Astrocyte (in vitro differentiated cells and primary cell): ENCODE measurements at regions not wholly inside any gene's neighbourhood (a gene's known extent, or its start where the extent isn't known, plus 50 kb on each side); places are given as distances from the start of the nearest gene placed in this dataset.

ENCODE experiments used
- DNase-seq: peaks from one replicate; pipeline ENCODE4 v3.0.0-alpha.2; 2010; ENCODE audit warnings: low read depth
- FAIRE-seq: peaks from 2 replicates; lab custom pipeline; 2011; peaks lifted over from hg19 to GRCh38; lab: Jason Lieb, UNC
- H2AFZ ChIP-seq: 2 replicates; pipeline ENCODE4 v1.6.0; 2012; ENCODE audit warnings: low read depth, low read length, inconsistent platforms
- H3K27ac ChIP-seq: 2 replicates; pipeline ENCODE4 v1.5.1; 2011; ENCODE audit warnings: low read depth, low read length, inconsistent platforms
- H3K27me3 ChIP-seq: 2 replicates; pipeline ENCODE4 v1.6.0; 2011; ENCODE audit warnings: low read length, inconsistent platforms; ENCODE audit not compliant: insufficient read depth
- H3K36me3 ChIP-seq: 2 replicates; pipeline ENCODE4 v1.5.1; 2011; ENCODE audit warnings: low read length, inconsistent platforms; ENCODE audit not compliant: insufficient read depth
- H3K4me1 ChIP-seq: 2 replicates; pipeline ENCODE4 v1.5.1; 2011; ENCODE audit warnings: low read length, inconsistent platforms; ENCODE audit not compliant: insufficient read depth
- H3K4me2 ChIP-seq: 2 replicates; pipeline ENCODE4 v1.6.0; 2012; ENCODE audit warnings: low read length, inconsistent platforms
- H3K4me3 ChIP-seq: 2 replicates; pipeline ENCODE4 v1.5.1; 2011; ENCODE audit warnings: low read depth, mild to moderate bottlenecking, low read length, inconsistent platforms; ENCODE audit not compliant: insufficient read depth
- H3K79me2 ChIP-seq: 2 replicates; pipeline ENCODE4 v1.6.0; 2012; ENCODE audit warnings: mild to moderate bottlenecking, low read length, inconsistent platforms; ENCODE audit not compliant: insufficient read depth
- H3K9ac ChIP-seq: 2 replicates; pipeline ENCODE4 v1.6.0; 2012; ENCODE audit warnings: mild to moderate bottlenecking, low read length, inconsistent platforms
- H3K9me3 ChIP-seq: 2 replicates; pipeline ENCODE4 v1.5.1; 2012; ENCODE audit warnings: low read depth, mild to moderate bottlenecking, low read length, inconsistent platforms; ENCODE audit not compliant: insufficient read depth
- H4K20me1 ChIP-seq: 2 replicates; pipeline ENCODE4 v1.6.0; 2012; ENCODE audit warnings: low read length, inconsistent platforms; ENCODE audit not compliant: insufficient read depth
- H3K27ac Mint-ChIP-seq: one replicate; pipeline ENCODE4 v1.8.0; 2021; ENCODE audit warnings: mild to moderate bottlenecking, mixed read lengths; ENCODE audit not compliant: unreplicated experiment
- H3K27me3 Mint-ChIP-seq: one replicate; pipeline ENCODE4 v1.8.0; 2021; ENCODE audit warnings: low read depth, mixed read lengths; ENCODE audit not compliant: unreplicated experiment
- H3K36me3 Mint-ChIP-seq: one replicate; pipeline ENCODE4 v1.8.0; 2021; ENCODE audit warnings: low read depth, mixed read lengths; ENCODE audit not compliant: unreplicated experiment
- H3K4me1 Mint-ChIP-seq: one replicate; pipeline ENCODE4 v1.8.0; 2021; ENCODE audit warnings: low read depth, mixed read lengths; ENCODE audit not compliant: unreplicated experiment
- H3K4me3 Mint-ChIP-seq: one replicate; pipeline ENCODE4 v1.8.0; 2021; ENCODE audit warnings: mild to moderate bottlenecking, moderate library complexity, mixed read lengths; ENCODE audit not compliant: unreplicated experiment
- H3K9me3 Mint-ChIP-seq: one replicate; pipeline ENCODE4 v1.8.0; 2021; ENCODE audit warnings: mild to moderate bottlenecking, mixed read lengths; ENCODE audit not compliant: unreplicated experiment
- CTCF ChIP-seq: IDR thresholded peaks from 2 replicates; pipeline ENCODE4 v1.5.1; 2011; ENCODE audit warnings: low read depth, mild to moderate bottlenecking, inconsistent platforms, low read length, moderate library complexity; ENCODE audit not compliant: insufficient read depth
- EZH2 ChIP-seq: IDR thresholded peaks from 2 replicates; pipeline ENCODE4 v1.6.1; 2012; ENCODE audit warnings: mild to moderate bottlenecking, low read length, inconsistent platforms; ENCODE audit not compliant: insufficient read depth

- H3K9ac ChIP-seq = no peak overlapping the region
- no peak overlapping the region for H3K4me2 ChIP-seq
- H3K36me3 ChIP-seq = no peaks in the 10 kb centered on the region
- no peaks in the 10 kb centered on the region for H3K4me1 ChIP-seq
- no peak for DNase-seq
- peaks cover 2% of the 10 kb centered on the region for H3K9me3 ChIP-seq
- no peak overlapping the region for H2AFZ ChIP-seq
- H3K27me3 Mint-ChIP-seq = no peaks in the 10 kb centered on the region
- no peaks in the 10 kb centered on the region for H4K20me1 ChIP-seq
- TF ChIP-seq EZH2 (no peak), CTCF (no peak)
- no peak overlapping the region for H3K4me3 ChIP-seq
- no peak overlapping the region for H3K27ac Mint-ChIP-seq
- peaks cover 9% of the 10 kb centered on the region for H3K9me3 Mint-ChIP-seq
- peaks cover 5% of the 10 kb centered on the region for H3K36me3 Mint-ChIP-seq
- H3K27ac ChIP-seq = no peak overlapping the region
- peaks cover 35% of the 10 kb centered on the region for H3K4me1 Mint-ChIP-seq
- no peak for FAIRE-seq
- no peaks in the 10 kb centered on the region for H3K79me2 ChIP-seq
- H3K27me3 ChIP-seq = no peaks in the 10 kb centered on the region
- peak overlapping the region; percentile 41 for H3K4me3 Mint-ChIP-seq
Observed at GRCh38 chr16:13427943-13428342, 492.0 kb upstream of the ERCC4 start.

- Histone ChIP-seq H3K27ac (no peak overlapping the region), H3K4me2 (no peak overlapping the region), H3K4me1 (no peaks in the 10 kb centered on the region), H3K27me3 (no peaks in the 10 kb centered on the region), H3K79me2 (no peaks in the 10 kb centered on the region), H3K9me3 (peaks cover 2% of the 10 kb centered on the region), H3K36me3 (no peaks in the 10 kb centered on the region), H2AFZ (no peak overlapping the region), H3K9ac (no peak overlapping the region), H3K4me3 (no peak overlapping the region), H4K20me1 (no peaks in the 10 kb centered on the region)
- H3K4me3 Mint-ChIP-seq = no peak overlapping the region
- H3K36me3 Mint-ChIP-seq = peaks cover 2% of the 10 kb centered on the region
- H3K9me3 Mint-ChIP-seq = peaks cover 7% of the 10 kb centered on the region
- peak; percentile 3 for DNase-seq
- FAIRE-seq = no peak
- TF ChIP-seq EZH2 = no peak
- peaks cover 35% of the 10 kb centered on the region for H3K4me1 Mint-ChIP-seq
- H3K27me3 Mint-ChIP-seq = no peaks in the 10 kb centered on the region
- H3K27ac Mint-ChIP-seq = peak overlapping the region; percentile 68
Observed at GRCh38 chr16:13429416-13429815, 490.5 kb upstream of the ERCC4 start.

GRCh38 chr16:13435415-13435814, 484.5 kb upstream of the ERCC4 start:
- no peak for FAIRE-seq

More at GRCh38 chr16:13435415-13435814, 484.5 kb upstream of the ERCC4 start:
- no peaks in the 10 kb centered on the region for H3K9me3 Mint-ChIP-seq
- no peaks in the 10 kb centered on the region for H4K20me1 ChIP-seq
- no peak overlapping the region for H3K4me3 ChIP-seq
- peaks cover 4% of the 10 kb centered on the region for H3K4me1 ChIP-seq
- H3K4me1 Mint-ChIP-seq = peaks cover 29% of the 10 kb centered on the region
- peak overlapping the region; percentile 66 for H3K27ac Mint-ChIP-seq
- H3K9ac ChIP-seq = no peak overlapping the region
- H3K27me3 ChIP-seq = no peaks in the 10 kb centered on the region
- H3K9me3 ChIP-seq = no peaks in the 10 kb centered on the region
- no peak overlapping the region for H3K4me2 ChIP-seq
- no peak overlapping the region for H2AFZ ChIP-seq
- H3K36me3 ChIP-seq = no peaks in the 10 kb centered on the region
- H3K4me3 Mint-ChIP-seq = no peak overlapping the region
- DNase-seq = no peak
- no peak overlapping the region for H3K27ac ChIP-seq
- H3K79me2 ChIP-seq = no peaks in the 10 kb centered on the region
- TF ChIP-seq EZH2 = no peak
- no peak for TF ChIP-seq CTCF
- H3K36me3 Mint-ChIP-seq = no peaks in the 10 kb centered on the region
- no peaks in the 10 kb centered on the region for H3K27me3 Mint-ChIP-seq
